OCI-LY1 (cell line): ENCODE measurements at regions not wholly inside any gene's neighbourhood (a gene's known extent, or its start where the extent isn't known, plus 50 kb on each side); places are given as distances from the start of the nearest gene placed in this dataset.

Experiments used
- H2AFZ ChIP-seq: fragments of 200-600 bp; sonication (generic), shearing (Covaris generic); 2 replicates; pipeline ENCODE4 v1.6.0; 2014; ENCODE audit warnings: antibody characterized with exemption, mild to moderate bottlenecking, low read length
- H3F3A ChIP-seq: fragments of 200-600 bp; sonication (generic), shearing (Covaris generic); 2 replicates; pipeline ENCODE4 v1.6.0; 2014; ENCODE audit warnings: mild to moderate bottlenecking, antibody characterized with exemption, low read length, moderate library complexity; ENCODE audit not compliant: insufficient read depth
- H3K27ac ChIP-seq: fragments of 200-600 bp; sonication (generic); 2 replicates; pipeline ENCODE4 v1.5.1; 2014; ENCODE audit warnings: low read length, mixed run types, mild to moderate bottlenecking, low read depth; ENCODE audit not compliant: poor library complexity, severe bottlenecking
- H3K27me3 ChIP-seq: fragments of 200-600 bp; sonication (generic); 2 replicates; pipeline ENCODE4 v1.6.0; 2014; ENCODE audit warnings: antibody characterized with exemption, mild to moderate bottlenecking, low read length, moderate library complexity; ENCODE audit not compliant: insufficient read depth
- H3K36me3 ChIP-seq: fragments of 200-600 bp; sonication (generic); 2 replicates; pipeline ENCODE4 v1.6.1; 2014; ENCODE audit warnings: mild to moderate bottlenecking, antibody characterized with exemption, low read length, moderate library complexity, mixed read lengths; ENCODE audit not compliant: insufficient read depth
- H3K4me1 ChIP-seq: fragments of 200-600 bp; sonication (generic); 2 replicates; pipeline ENCODE4 v1.5.1; 2014; ENCODE audit warnings: mild to moderate bottlenecking, low read length, moderate library complexity; ENCODE audit not compliant: insufficient read depth, severe bottlenecking
- H3K4me2 ChIP-seq: fragments of 200-600 bp; sonication (generic), shearing (Covaris generic); 2 replicates; pipeline ENCODE4 v1.6.1; 2014; ENCODE audit warnings: low read length
- H3K4me3 ChIP-seq: fragments of 200-600 bp; sonication (generic); 2 replicates; pipeline ENCODE4 v1.5.1; 2014; ENCODE audit warnings: low read length, low read depth, mild to moderate bottlenecking, mixed read lengths; ENCODE audit not compliant: poor library complexity, severe bottlenecking
- H3K79me2 ChIP-seq: fragments of 200-600 bp; shearing (Covaris generic); 2 replicates; pipeline ENCODE4 v1.6.1; 2016; ENCODE audit warnings: mixed run types, low read length, mixed read lengths; ENCODE audit not compliant: insufficient read depth
- H3K9ac ChIP-seq: fragments of 200-600 bp; sonication (generic), shearing (Covaris generic); 2 replicates; pipeline ENCODE4 v1.6.1; 2014; ENCODE audit warnings: mild to moderate bottlenecking, low read length, mixed read lengths
- H3K9me2 ChIP-seq: fragments of 200-600 bp; sonication (generic), shearing (Covaris generic); 2 replicates; pipeline ENCODE4 v1.6.1; 2014; ENCODE audit warnings: low read depth, mild to moderate bottlenecking, low read length, mixed read lengths
- H3K9me3 ChIP-seq: fragments of 200-600 bp; shearing (Covaris generic); 2 replicates; pipeline ENCODE4 v1.6.1; 2014; ENCODE audit warnings: low read length, mixed read lengths
- H4K20me1 ChIP-seq: fragments of 200-600 bp; sonication (generic), shearing (Covaris generic); 2 replicates; pipeline ENCODE4 v1.6.0; 2016; ENCODE audit warnings: mild to moderate bottlenecking, low read length; ENCODE audit not compliant: insufficient read depth
- EZH2 ChIP-seq: fragments of 200-600 bp; sonication (generic), shearing (Covaris generic); IDR thresholded peaks from 2 replicates; pipeline ENCODE4 v1.8.0; 2017; ENCODE audit warnings: borderline replicate concordance, mixed run types, mild to moderate bottlenecking, antibody characterized with exemption, low read length, moderate library complexity, mixed read lengths
- TF ChIP-seq, protein P1 (sequence below): fragments of 200-600 bp; sonication (generic), shearing (Covaris generic); IDR thresholded peaks from 2 replicates; pipeline ENCODE4 v1.5.1; 2017; ENCODE audit warnings: mild to moderate bottlenecking, antibody characterized with exemption, low read length, moderate library complexity, mixed read lengths

DNA sequence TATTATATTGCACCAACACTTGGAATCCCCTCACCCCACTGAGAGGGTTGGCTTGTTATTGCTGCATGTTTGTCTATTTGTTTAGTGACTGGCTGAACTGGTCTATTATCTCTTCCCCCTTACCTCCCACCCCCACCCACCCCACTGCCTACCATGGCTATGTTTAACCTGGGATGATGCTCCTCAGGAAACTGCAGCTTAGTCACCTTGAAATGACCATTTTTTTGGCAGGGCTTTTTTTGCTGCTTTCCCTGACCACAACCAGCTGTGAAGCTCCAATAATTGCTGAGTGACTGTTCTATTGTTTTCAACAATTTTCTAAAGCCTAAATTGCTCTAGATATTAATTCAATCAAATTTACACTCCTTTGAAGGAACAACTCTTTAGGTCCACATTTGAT, 137.9 kb upstream of the CADM2 start:
- no peak overlapping the region for H3K27ac ChIP-seq
- H3K4me1 ChIP-seq, result no peaks in the 10 kb centered on the region
- TF ChIP-seq, protein P1, sequence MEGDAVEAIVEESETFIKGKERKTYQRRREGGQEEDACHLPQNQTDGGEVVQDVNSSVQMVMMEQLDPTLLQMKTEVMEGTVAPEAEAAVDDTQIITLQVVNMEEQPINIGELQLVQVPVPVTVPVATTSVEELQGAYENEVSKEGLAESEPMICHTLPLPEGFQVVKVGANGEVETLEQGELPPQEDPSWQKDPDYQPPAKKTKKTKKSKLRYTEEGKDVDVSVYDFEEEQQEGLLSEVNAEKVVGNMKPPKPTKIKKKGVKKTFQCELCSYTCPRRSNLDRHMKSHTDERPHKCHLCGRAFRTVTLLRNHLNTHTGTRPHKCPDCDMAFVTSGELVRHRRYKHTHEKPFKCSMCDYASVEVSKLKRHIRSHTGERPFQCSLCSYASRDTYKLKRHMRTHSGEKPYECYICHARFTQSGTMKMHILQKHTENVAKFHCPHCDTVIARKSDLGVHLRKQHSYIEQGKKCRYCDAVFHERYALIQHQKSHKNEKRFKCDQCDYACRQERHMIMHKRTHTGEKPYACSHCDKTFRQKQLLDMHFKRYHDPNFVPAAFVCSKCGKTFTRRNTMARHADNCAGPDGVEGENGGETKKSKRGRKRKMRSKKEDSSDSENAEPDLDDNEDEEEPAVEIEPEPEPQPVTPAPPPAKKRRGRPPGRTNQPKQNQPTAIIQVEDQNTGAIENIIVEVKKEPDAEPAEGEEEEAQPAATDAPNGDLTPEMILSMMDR, result no peak
- TF ChIP-seq EZH2, result no peak
- H3K27me3 ChIP-seq, result no peaks in the 10 kb centered on the region
- no peaks in the 10 kb centered on the region for H3K36me3 ChIP-seq
- no peaks in the 10 kb centered on the region for H3K9me2 ChIP-seq
- H3K4me2 ChIP-seq, result no peak overlapping the region
- no peak overlapping the region for H2AFZ ChIP-seq
- no peaks in the 10 kb centered on the region for H3K9me3 ChIP-seq
- H3K4me3 ChIP-seq, result no peak overlapping the region
- no peak overlapping the region for H3K9ac ChIP-seq
- H3K79me2 ChIP-seq, result no peaks in the 10 kb centered on the region
- H3F3A ChIP-seq, result no peaks in the 10 kb centered on the region
- no peaks in the 10 kb centered on the region for H4K20me1 ChIP-seq

DNA sequence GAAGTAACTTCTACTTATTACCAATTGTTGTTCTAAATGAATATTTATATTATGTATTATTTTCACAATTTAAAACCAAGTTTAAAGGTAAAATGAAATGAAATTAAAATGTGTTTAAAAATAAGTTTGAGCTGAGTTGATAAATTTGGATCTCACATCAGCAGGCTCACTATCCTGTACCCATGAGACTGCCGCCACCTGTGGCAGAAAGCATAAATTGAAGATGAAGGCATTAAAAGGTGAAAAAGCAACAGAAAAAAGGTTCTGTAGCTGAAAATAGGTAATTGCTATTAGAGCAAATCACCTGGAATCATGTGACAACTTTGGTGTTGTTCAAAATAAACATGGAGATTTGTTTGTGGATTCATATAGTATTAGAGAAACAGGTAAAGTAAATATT, 133.0 kb upstream of the CADM2 start:
- no peak overlapping the region for H3K4me2 ChIP-seq
- no peaks in the 10 kb centered on the region for H3K27me3 ChIP-seq
- H3K9me3 ChIP-seq, result no peaks in the 10 kb centered on the region
- no peak overlapping the region for H3K27ac ChIP-seq
- no peak for TF ChIP-seq EZH2
- TF ChIP-seq, protein P1, result no peak
- no peaks in the 10 kb centered on the region for H3K4me1 ChIP-seq
- no peak overlapping the region for H3K4me3 ChIP-seq
- no peaks in the 10 kb centered on the region for H3K36me3 ChIP-seq
- H3K9ac ChIP-seq, result no peak overlapping the region
- no peaks in the 10 kb centered on the region for H3K9me2 ChIP-seq
- no peaks in the 10 kb centered on the region for H3F3A ChIP-seq
- no peaks in the 10 kb centered on the region for H3K79me2 ChIP-seq
- H2AFZ ChIP-seq, result no peak overlapping the region
- no peaks in the 10 kb centered on the region for H4K20me1 ChIP-seq

DNA sequence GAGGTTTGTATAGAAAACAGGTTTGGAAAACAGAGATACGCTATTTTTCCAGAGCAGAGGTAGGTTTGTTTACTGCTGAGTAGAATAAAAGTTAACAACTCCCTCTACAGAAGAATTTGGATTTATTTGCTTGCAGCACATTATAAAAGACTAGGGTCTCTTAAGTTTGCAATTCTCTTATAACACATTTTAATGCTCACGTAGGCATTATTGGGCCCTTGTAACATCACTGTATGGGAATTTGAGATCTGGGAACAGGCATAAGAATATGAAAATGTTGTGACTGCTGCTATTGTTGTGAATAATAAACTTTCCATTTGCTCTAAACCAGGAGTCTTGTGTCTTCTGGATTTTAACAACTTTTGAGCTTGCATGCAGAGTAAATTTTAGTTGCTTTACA, 128.3 kb upstream of the CADM2 start:
- no peak overlapping the region for H2AFZ ChIP-seq
- no peaks in the 10 kb centered on the region for H3K4me1 ChIP-seq
- no peaks in the 10 kb centered on the region for H4K20me1 ChIP-seq
- H3K27me3 ChIP-seq, result no peaks in the 10 kb centered on the region
- no peaks in the 10 kb centered on the region for H3K9me2 ChIP-seq
- no peaks in the 10 kb centered on the region for H3F3A ChIP-seq
- H3K9me3 ChIP-seq, result no peaks in the 10 kb centered on the region
- H3K36me3 ChIP-seq, result no peaks in the 10 kb centered on the region
- H3K4me3 ChIP-seq, result no peak overlapping the region
- no peaks in the 10 kb centered on the region for H3K79me2 ChIP-seq
- H3K27ac ChIP-seq, result no peak overlapping the region
- no peak overlapping the region for H3K4me2 ChIP-seq
- TF ChIP-seq, protein P1, result no peak
- TF ChIP-seq EZH2, result no peak
- H3K9ac ChIP-seq, result no peak overlapping the region
